ENCODE measurements at regions not wholly inside any gene's neighbourhood (a gene's known extent, or its start where the extent isn't known, plus 50 kb on each side); places are given as distances from the start of the nearest gene placed in this dataset.
"Not testable (repeated sequence)": the region's sequence is repeated elsewhere in the genome, so short reads cannot be mapped to it uniquely, and the experiment has no call there.

GRCh38 chr19:28359431-28360414, 853.2 kb downstream of the UQCRFS1 start:
- no peak for DNase-seq (ENCODE audit: low spot score)

GRCh38 chr19:28358633-28359032, 854.3 kb downstream of the UQCRFS1 start:
- no peak for DNase-seq (ENCODE audit: low spot score)

- no peak for DNase-seq (ENCODE audit: low spot score)
Observed at GRCh38 chr19:28351761-28352160, 861.2 kb downstream of the UQCRFS1 start.

- not testable (repeated sequence) for DNase-seq (ENCODE audit: low spot score)
Observed at GRCh38 chr19:28351321-28351720, 861.6 kb downstream of the UQCRFS1 start.

- no peak for DNase-seq (ENCODE audit: low spot score)
Observed at GRCh38 chr19:28350673-28351072, 862.3 kb downstream of the UQCRFS1 start.

- no peak for DNase-seq (ENCODE audit: low spot score)
Observed at GRCh38 chr19:28350037-28350436, 862.9 kb downstream of the UQCRFS1 start.

GRCh38 chr19:28349604-28350003, 863.3 kb downstream of the UQCRFS1 start:
- DNase-seq (ENCODE audit: low spot score) = no peak

- DNase-seq (ENCODE audit: low spot score) = no peak
Observed at GRCh38 chr19:28345811-28346210, 867.1 kb downstream of the UQCRFS1 start.

- no peak for DNase-seq (ENCODE audit: low spot score)
Observed at GRCh38 chr19:28341810-28342350, 871.1 kb downstream of the UQCRFS1 start.

GRCh38 chr19:28334419-28334818, 878.5 kb downstream of the UQCRFS1 start:
- DNase-seq (ENCODE audit: low spot score) = no peak

GRCh38 chr19:28333909-28334308, 879.0 kb downstream of the UQCRFS1 start:
- DNase-seq (ENCODE audit: low spot score) = no peak

GRCh38 chr19:28332886-28333285, 880.1 kb downstream of the UQCRFS1 start:
- DNase-seq (ENCODE audit: low spot score) = no peak

- no peak for DNase-seq (ENCODE audit: low spot score)
Observed at GRCh38 chr19:28332351-28332750, 880.6 kb downstream of the UQCRFS1 start.

GRCh38 chr19:28331596-28331995, 881.4 kb downstream of the UQCRFS1 start:
- no peak for DNase-seq (ENCODE audit: low spot score)

GRCh38 chr19:28330831-28331230, 882.1 kb downstream of the UQCRFS1 start:
- no peak for DNase-seq (ENCODE audit: low spot score)

GRCh38 chr19:28329429-28329828, 883.5 kb downstream of the UQCRFS1 start:
- no peak for DNase-seq (ENCODE audit: low spot score)

- no peak for DNase-seq (ENCODE audit: low spot score)
Observed at GRCh38 chr19:28327905-28328304, 885.0 kb downstream of the UQCRFS1 start.

- DNase-seq (ENCODE audit: low spot score) = no peak
Observed at GRCh38 chr19:28326746-28327145, 886.2 kb downstream of the UQCRFS1 start.

- no peak for DNase-seq (ENCODE audit: low spot score)
Observed at GRCh38 chr19:28324275-28325060, 888.5 kb downstream of the UQCRFS1 start.

- DNase-seq (ENCODE audit: low spot score) = no peak
Observed at GRCh38 chr19:28322945-28323344, 890.0 kb downstream of the UQCRFS1 start.

- no peak for DNase-seq (ENCODE audit: low spot score)
Observed at GRCh38 chr19:28322491-28322890, 890.5 kb downstream of the UQCRFS1 start.

- no peak for DNase-seq (ENCODE audit: low spot score)
Observed at GRCh38 chr19:28319918-28320317, 893.0 kb downstream of the UQCRFS1 start.

GRCh38 chr19:28319227-28319626, 893.7 kb downstream of the UQCRFS1 start:
- no peak for DNase-seq (ENCODE audit: low spot score)
